ENCODE measurements at regions not wholly inside any gene's neighbourhood (a gene's known extent, or its start where the extent isn't known, plus 50 kb on each side); places are given as distances from the start of the nearest gene placed in this dataset.
A peak's percentile ranks its signal among the peaks of the same experiment; 100 is the strongest.

- Histone ChIP-seq H3K9me3 (no peaks in the 10 kb centered on the region), H3K27ac (no peak overlapping the region), H3K36me3 (no peaks in the 10 kb centered on the region), H3K27me3 (no peaks in the 10 kb centered on the region), H3K4me3 (no peak overlapping the region), H3K4me1 (no peaks in the 10 kb centered on the region)
- peak; percentile 2 to 6 for DNase-seq (ENCODE audit: extremely low spot score in 2 of 2)
- intact Hi-C loops (cut with DNase I): no loop called here
- TF ChIP-seq POLR2AphosphoS5 (IDR thresholded peaks at IDR 0.05; ENCODE audit: insufficient read depth in 1 of 2, low read depth in 1 of 2) (no peak), POLR2A (IDR thresholded peaks at IDR 0.05) (no peak), CTCF (IDR thresholded peaks at IDR 0.05) (no peak)
Observed at GRCh38 chr19:31594701-31595100, 245.5 kb upstream of the TSHZ3 start.

GRCh38 chr19:31595521-31595920 lies 246.3 kb upstream of the TSHZ3 start:
- DNase-seq (ENCODE audit: extremely low spot score in 2 of 2): peak; percentile 40 to 54
- Histone ChIP-seq H3K27ac (no peak overlapping the region), H3K9me3 (no peaks in the 10 kb centered on the region), H3K27me3 (no peaks in the 10 kb centered on the region), H3K36me3 (no peaks in the 10 kb centered on the region), H3K4me1 (no peaks in the 10 kb centered on the region), H3K4me3 (no peak overlapping the region)
- TF ChIP-seq CTCF (IDR thresholded peaks at IDR 0.05): no peak
- TF ChIP-seq POLR2AphosphoS5 (IDR thresholded peaks at IDR 0.05; ENCODE audit: insufficient read depth in 1 of 2, low read depth in 1 of 2): no peak
- no peak for TF ChIP-seq POLR2A (IDR thresholded peaks at IDR 0.05)
- intact Hi-C loops (cut with DNase I): no loop called here

GRCh38 chr19:31596751-31597150 lies 247.5 kb upstream of the TSHZ3 start:
- H3K4me1 ChIP-seq: no peaks in the 10 kb centered on the region
- H3K27me3 ChIP-seq: no peaks in the 10 kb centered on the region
- TF ChIP-seq POLR2A (IDR thresholded peaks at IDR 0.05) (no peak), CTCF (IDR thresholded peaks at IDR 0.05) (no peak), POLR2AphosphoS5 (IDR thresholded peaks at IDR 0.05; ENCODE audit: insufficient read depth in 1 of 2, low read depth in 1 of 2) (no peak)
- no peaks in the 10 kb centered on the region for H3K36me3 ChIP-seq
- no peak overlapping the region for H3K4me3 ChIP-seq
- no peaks in the 10 kb centered on the region for H3K9me3 ChIP-seq
- no peak overlapping the region for H3K27ac ChIP-seq
- intact Hi-C loops (cut with DNase I): no loop called here
- peak; percentile 25 to 74 for DNase-seq (ENCODE audit: extremely low spot score in 2 of 2)

- TF ChIP-seq POLR2A (IDR thresholded peaks at IDR 0.05): no peak
- no peak for TF ChIP-seq CTCF (IDR thresholded peaks at IDR 0.05)
- TF ChIP-seq POLR2AphosphoS5 (IDR thresholded peaks at IDR 0.05; ENCODE audit: insufficient read depth in 1 of 2, low read depth in 1 of 2): no peak
- H3K27me3 ChIP-seq: no peaks in the 10 kb centered on the region
- DNase-seq (ENCODE audit: extremely low spot score in 2 of 2): peak; percentile 46 to 56
- no peak overlapping the region for H3K4me3 ChIP-seq
- no peaks in the 10 kb centered on the region for H3K4me1 ChIP-seq
- no peaks in the 10 kb centered on the region for H3K36me3 ChIP-seq
- H3K27ac ChIP-seq: no peak overlapping the region
- intact Hi-C loops (cut with DNase I): no loop called here
- H3K9me3 ChIP-seq: no peaks in the 10 kb centered on the region
Observed at GRCh38 chr19:31597616-31598015, 248.4 kb upstream of the TSHZ3 start.

GRCh38 chr19:31598730-31599238 lies 249.5 kb upstream of the TSHZ3 start:
- Histone ChIP-seq H3K27ac (no peak overlapping the region), H3K9me3 (no peaks in the 10 kb centered on the region), H3K27me3 (no peaks in the 10 kb centered on the region), H3K36me3 (no peaks in the 10 kb centered on the region), H3K4me1 (no peaks in the 10 kb centered on the region), H3K4me3 (no peak overlapping the region)
- DNase-seq (ENCODE audit: extremely low spot score in 2 of 2): peak; percentile 61 to 62
- intact Hi-C loops (cut with DNase I): no loop called here
- TF ChIP-seq POLR2A (IDR thresholded peaks at IDR 0.05) (no peak), POLR2AphosphoS5 (IDR thresholded peaks at IDR 0.05; ENCODE audit: insufficient read depth in 1 of 2, low read depth in 1 of 2) (no peak), CTCF (IDR thresholded peaks at IDR 0.05) (no peak)
